B cell (primary cell): ENCODE measurements at regions not wholly inside any gene's neighbourhood (a gene's known extent, or its start where the extent isn't known, plus 50 kb on each side); places are given as distances from the start of the nearest gene placed in this dataset.

ENCODE experiments used
- ATAC-seq: fragments of 200-7000 bp; cut with Tn5 transposase; one replicate; pipeline ENCODE4 v1.10.0; 2021; ENCODE audit warnings: low read depth, mild to moderate bottlenecking, moderate number of reproducible peaks, moderate library complexity
- CTCF ChIA-PET: fragments of 350-600 bp; sonication (Branson Sonifier 250); formaldehyde crosslinking; loops from one replicate; lab custom pipeline; 2021; ENCODE audit warnings: antibody characterized with exemption, inconsistent platforms; lab: Charles Lee
- POLR2A ChIA-PET: fragments of 350-600 bp; sonication (Branson Sonifier 250); formaldehyde crosslinking; loops from one replicate; lab custom pipeline; 2021; ENCODE audit warnings: antibody characterized with exemption; lab: Charles Lee
- DNase-seq: peaks from one replicate; pipeline ENCODE4 v3.0.0; 2013
- H2AFZ ChIP-seq: 2 replicates; pipeline ENCODE4 v1.6.1; 2012; ENCODE audit warnings: mild to moderate bottlenecking, low read depth, low read length; ENCODE audit not compliant: insufficient read depth, poor library complexity, severe bottlenecking
- H3K27ac ChIP-seq, 2 donors: 1 replicate in 1 of 2; 2 replicates in 1 of 2; pipeline ENCODE4 v1.5.1; 2012 to 2013; ENCODE audit warnings: low read length in 2 of 2, mild to moderate bottlenecking in 2 of 2, moderate library complexity in 1 of 2
- H3K27me3 ChIP-seq, 4 experiments: fragments of 200-600 bp in 1 of 4; sonication (generic) in 1 of 4; replicated peaks in 1 of 4; 1 replicate in 2 of 4; 2 replicates in 2 of 4; pipeline versions ENCODE4 v1.6.1 to v1.7.0; 2013 to 2016; ENCODE audit warnings: low read length in 3 of 4, mild to moderate bottlenecking in 2 of 4, mixed read lengths in 1 of 4, moderate library complexity in 1 of 4; ENCODE audit not compliant: insufficient read depth in 4 of 4, control insufficient read depth in 3 of 4; ENCODE audit errors: control extremely low read depth in 1 of 4
- H3K36me3 ChIP-seq, 2 experiments: replicated peaks in 1 of 2; 1 replicate in 1 of 2; 2 replicates in 1 of 2; pipeline versions ENCODE4 v1.6.1 to v1.7.1; 2013; ENCODE audit warnings: low read length in 1 of 2; ENCODE audit not compliant: insufficient read depth in 2 of 2, control insufficient read depth in 1 of 2; ENCODE audit errors: control extremely low read depth in 1 of 2, extremely low read depth in 1 of 2
- H3K4me1 ChIP-seq, 2 donors: fragments of 200-600 bp in 1 of 2; sonication (generic) in 1 of 2; 1 replicate in 1 of 2; 2 replicates in 1 of 2; pipeline versions ENCODE4 v1.5.1 to v1.6.1; 2013 to 2017; ENCODE audit warnings: low read length in 2 of 2; ENCODE audit not compliant: control insufficient read depth in 2 of 2, insufficient read depth in 2 of 2
- H3K4me2 ChIP-seq: replicated peaks from 2 replicates; pipeline ENCODE3; 2012; ENCODE audit warnings: mild to moderate bottlenecking, low read depth, low read length; ENCODE audit not compliant: poor library complexity, severe bottlenecking
- H3K4me3 ChIP-seq, 5 experiments: fragments of 200-600 bp in 1 of 5; sonication (generic) in 1 of 5; 1 replicate in 3 of 5; 2 replicates in 2 of 5; pipeline versions ENCODE4 v1.5.1 to v1.7.0; 2011 to 2016; ENCODE audit warnings: low read length in 4 of 5, mild to moderate bottlenecking in 4 of 5, low read depth in 2 of 5, control low read depth in 1 of 5, moderate library complexity in 1 of 5; ENCODE audit not compliant: insufficient read depth in 1 of 5; ENCODE audit errors: control extremely low read depth in 1 of 5, extremely low read depth in 1 of 5
- H3K79me2 ChIP-seq: fragments of 200-600 bp; sonication (generic); one replicate; pipeline ENCODE4 v1.6.0; 2016; ENCODE audit warnings: low read length; ENCODE audit not compliant: control insufficient read depth, insufficient read depth
- H3K9ac ChIP-seq: fragments of 200-600 bp; sonication (generic); 2 replicates; pipeline ENCODE4 v1.6.1; 2017; ENCODE audit warnings: mild to moderate bottlenecking, low read length, moderate library complexity
- H3K9me3 ChIP-seq, 3 donors: one replicate each; pipeline versions ENCODE4 v1.6.1 to v1.7.1; 2013; ENCODE audit warnings: low read length in 2 of 3; ENCODE audit not compliant: control insufficient read depth in 2 of 3, insufficient read depth in 1 of 3; ENCODE audit errors: control extremely low read depth in 1 of 3
- H4K20me1 ChIP-seq: 2 replicates; pipeline ENCODE4 v1.6.0; 2012; ENCODE audit warnings: mild to moderate bottlenecking, low read length; ENCODE audit not compliant: insufficient read depth, control insufficient read depth, poor library complexity, severe bottlenecking
- H3K27ac Mint-ChIP-seq: one replicate; pipeline ENCODE4 v1.8.0; 2021; ENCODE audit warnings: mixed read lengths
- H3K27me3 Mint-ChIP-seq: one replicate; pipeline ENCODE4 v1.8.0; 2021; ENCODE audit warnings: mixed read lengths
- H3K4me1 Mint-ChIP-seq: one replicate; pipeline ENCODE4 v1.8.0; 2021; ENCODE audit warnings: mixed read lengths
- H3K4me3 Mint-ChIP-seq: one replicate; pipeline ENCODE4 v1.8.0; 2021; ENCODE audit warnings: mixed read lengths
- H3K9me3 Mint-ChIP-seq: one replicate; pipeline ENCODE4 v1.8.0; 2022; ENCODE audit warnings: mixed read lengths; ENCODE audit not compliant: insufficient read depth
- CTCF ChIP-seq: fragments of 200-600 bp; IDR thresholded peaks from one replicate; pipeline ENCODE4 v1.8.0; 2022; ENCODE audit warnings: antibody characterized with exemption, mild to moderate bottlenecking
- EZH2 ChIP-seq: IDR thresholded peaks from 2 replicates; pipeline ENCODE4 v1.6.1; 2012; ENCODE audit warnings: borderline replicate concordance, low read depth, mild to moderate bottlenecking, moderate library complexity, low read length; ENCODE audit not compliant: insufficient read depth, poor library complexity, severe bottlenecking
- WGBS: methylation state at CpG from one replicate; pipeline ENCODE4 v1.1.5; 2013; ENCODE audit warnings: missing lambda C conversion rate; ENCODE audit not compliant: insufficient coverage; 5-methylcytosine and 5-hydroxymethylcytosine counted together
- intact Hi-C: fragments of 100-400 bp; cut with micrococcal nuclease; formaldehyde crosslinking; loops from one replicate; pipeline ENCODE4 v1.10.0; 2022

GRCh38 chr9:134239130-134239903, 75.0 kb upstream of the RNU6ATAC start:
- H3K9ac ChIP-seq: no peak overlapping the region
- peaks cover 9 to 18% of the 10 kb centered on the region in 2 donors for H3K4me1 ChIP-seq
- ChIA-PET CTCF (no interaction called here), POLR2A (no interaction called here)
- no peak overlapping the region for H3K4me2 ChIP-seq
- Mint-ChIP-seq H3K4me3 (no peak overlapping the region), H3K27ac (no peak overlapping the region), H3K4me1 (peaks cover 20% of the 10 kb centered on the region), H3K27me3 (peaks cover 5% of the 10 kb centered on the region), H3K9me3 (no peaks in the 10 kb centered on the region)
- peaks cover 0 to 15% (median 0%) of the 10 kb centered on the region in 4 experiments for H3K27me3 ChIP-seq
- peaks cover 0 to 4% of the 10 kb centered on the region in 2 experiments for H3K36me3 ChIP-seq
- no peak overlapping the region for H3K4me3 ChIP-seq
- H2AFZ ChIP-seq: no peak overlapping the region
- peaks cover 0 to 6% (median 0%) of the 10 kb centered on the region in 3 donors for H3K9me3 ChIP-seq
- WGBS: 96% methylated on average over 23 of the region's 29 CpGs
- ATAC-seq: no peak
- H3K27ac ChIP-seq: no peak overlapping the region
- no peaks in the 10 kb centered on the region for H3K79me2 ChIP-seq
- H4K20me1 ChIP-seq: no peaks in the 10 kb centered on the region
- TF ChIP-seq EZH2: no peak
- no peak for TF ChIP-seq CTCF
- DNase-seq: no peak
- intact Hi-C loops: no loop called here

- Histone ChIP-seq H3K9me3 (peaks cover 0 to 6% (median 0%) of the 10 kb centered on the region in 3 donors), H3K27ac (no peak overlapping the region), H3K4me2 (no peak overlapping the region), H2AFZ (no peak overlapping the region), H3K36me3 (peaks cover 0 to 4% of the 10 kb centered on the region in 2 experiments), H3K4me1 (peaks cover 15 to 24% of the 10 kb centered on the region in 2 donors), H3K9ac (no peak overlapping the region), H3K4me3 (no peak overlapping the region), H3K27me3 (peaks cover 0 to 13% (median 0%) of the 10 kb centered on the region in 4 experiments), H4K20me1 (no peaks in the 10 kb centered on the region), H3K79me2 (no peaks in the 10 kb centered on the region)
- ChIA-PET CTCF (no interaction called here), POLR2A (no interaction called here)
- no peak overlapping the region for H3K4me3 Mint-ChIP-seq
- DNase-seq: no peak
- peaks cover 26% of the 10 kb centered on the region for H3K4me1 Mint-ChIP-seq
- H3K9me3 Mint-ChIP-seq: no peaks in the 10 kb centered on the region
- H3K27ac Mint-ChIP-seq: no peak overlapping the region
- TF ChIP-seq CTCF (no peak), EZH2 (no peak)
- intact Hi-C loops: loop anchor here (5.0 kb wide), 2 partner anchors 68 to 87 kb away; partner anchors contain the start of gene RXRA
- 70% methylated on average over 3 of the region's 7 CpGs for WGBS
- no peak for ATAC-seq
- H3K27me3 Mint-ChIP-seq: peaks cover 2% of the 10 kb centered on the region
Measured at GRCh38 chr9:134239939-134240338, 75.6 kb upstream of the RNU6ATAC start.
